ENCODE measurements at regions not wholly inside any gene's neighbourhood (a gene's known extent, or its start where the extent isn't known, plus 50 kb on each side); places are given as distances from the start of the nearest gene placed in this dataset.

GRCh38 chr4:107115185-107115847, 79.2 kb upstream of the DKK2 start:
- ATAC-seq (ENCODE audit: insufficient read depth, low read depth) (no peak), DNase-seq (no peak)
- Histone ChIP-seq H3K9me3 (ENCODE audit: insufficient read depth, low read length, severe bottlenecking) (no peaks in the 10 kb centered on the region), H3K79me2 (ENCODE audit: insufficient read depth, low read length) (no peaks in the 10 kb centered on the region), H3K4me1 (ENCODE audit: insufficient read depth, low read length) (no peaks in the 10 kb centered on the region), H3K27me3 (ENCODE audit: insufficient read depth, low read length, poor library complexity) (no peaks in the 10 kb centered on the region), H3K4me3 (ENCODE audit: low read depth in 1 of 2, low read length in 2 of 2) (no peak overlapping the region), H3K36me3 (ENCODE audit: insufficient read depth, low read length) (no peaks in the 10 kb centered on the region), H4K20me1 (ENCODE audit: insufficient read depth, low read length) (no peaks in the 10 kb centered on the region), H2AFZ (ENCODE audit: low read depth, low read length) (no peak overlapping the region), H3K27ac (ENCODE audit: low read length) (no peak overlapping the region), H3K9ac (ENCODE audit: low read depth, low read length) (no peak overlapping the region), H3K4me2 (ENCODE audit: insufficient read depth, low read length) (no peak overlapping the region)
- no peak for TF ChIP-seq EZH2 (IDR thresholded peaks at IDR 0.05; ENCODE audit: borderline replicate concordance, low read depth, low read length, severe bottlenecking)
- no peak for TF ChIP-seq CTCF (IDR thresholded peaks at IDR 0.05; ENCODE audit: borderline replicate concordance, extremely low read depth, low read length, poor library complexity, severe bottlenecking)

- no peak for DNase-seq
- ATAC-seq (ENCODE audit: insufficient read depth, low read depth), result no peak
- no peaks in the 10 kb centered on the region for H3K36me3 ChIP-seq (ENCODE audit: insufficient read depth, low read length)
- H3K27me3 ChIP-seq (ENCODE audit: insufficient read depth, low read length, poor library complexity), result no peaks in the 10 kb centered on the region
- no peak overlapping the region for H3K27ac ChIP-seq (ENCODE audit: low read length)
- H3K9me3 ChIP-seq (ENCODE audit: insufficient read depth, low read length, severe bottlenecking), result no peaks in the 10 kb centered on the region
- H2AFZ ChIP-seq (ENCODE audit: low read depth, low read length), result no peak overlapping the region
- H4K20me1 ChIP-seq (ENCODE audit: insufficient read depth, low read length), result no peaks in the 10 kb centered on the region
- no peaks in the 10 kb centered on the region for H3K79me2 ChIP-seq (ENCODE audit: insufficient read depth, low read length)
- H3K4me2 ChIP-seq (ENCODE audit: insufficient read depth, low read length), result no peak overlapping the region
- no peak overlapping the region for H3K4me3 ChIP-seq (ENCODE audit: low read depth in 1 of 2, low read length in 2 of 2)
- H3K4me1 ChIP-seq (ENCODE audit: insufficient read depth, low read length), result no peaks in the 10 kb centered on the region
- TF ChIP-seq EZH2 (IDR thresholded peaks at IDR 0.05; ENCODE audit: borderline replicate concordance, low read depth, low read length, severe bottlenecking) (no peak), CTCF (IDR thresholded peaks at IDR 0.05; ENCODE audit: borderline replicate concordance, extremely low read depth, low read length, poor library complexity, severe bottlenecking) (no peak)
- H3K9ac ChIP-seq (ENCODE audit: low read depth, low read length), result no peak overlapping the region
Measured at GRCh38 chr4:107114059-107114458, 77.9 kb upstream of the DKK2 start.

GRCh38 chr4:107098401-107098800, 62.3 kb upstream of the DKK2 start:
- no peak for ATAC-seq (ENCODE audit: insufficient read depth, low read depth)
- no peak overlapping the region for H3K9ac ChIP-seq (ENCODE audit: low read depth, low read length)
- no peak overlapping the region for H3K4me2 ChIP-seq (ENCODE audit: insufficient read depth, low read length)
- TF ChIP-seq EZH2 (IDR thresholded peaks at IDR 0.05; ENCODE audit: borderline replicate concordance, low read depth, low read length, severe bottlenecking) (no peak), CTCF (IDR thresholded peaks at IDR 0.05; ENCODE audit: borderline replicate concordance, extremely low read depth, low read length, poor library complexity, severe bottlenecking) (no peak)
- no peaks in the 10 kb centered on the region for H3K9me3 ChIP-seq (ENCODE audit: insufficient read depth, low read length, severe bottlenecking)
- no peak overlapping the region for H2AFZ ChIP-seq (ENCODE audit: low read depth, low read length)
- no peaks in the 10 kb centered on the region for H3K27me3 ChIP-seq (ENCODE audit: insufficient read depth, low read length, poor library complexity)
- H4K20me1 ChIP-seq (ENCODE audit: insufficient read depth, low read length), result no peaks in the 10 kb centered on the region
- DNase-seq, result no peak
- no peaks in the 10 kb centered on the region for H3K4me1 ChIP-seq (ENCODE audit: insufficient read depth, low read length)
- no peaks in the 10 kb centered on the region for H3K36me3 ChIP-seq (ENCODE audit: insufficient read depth, low read length)
- H3K27ac ChIP-seq (ENCODE audit: low read length), result no peak overlapping the region
- no peak overlapping the region for H3K4me3 ChIP-seq (ENCODE audit: low read depth in 1 of 2, low read length in 2 of 2)
- H3K79me2 ChIP-seq (ENCODE audit: insufficient read depth, low read length), result no peaks in the 10 kb centered on the region
